H1 (cell line): ENCODE measurements at regions not wholly inside any gene's neighbourhood (a gene's known extent, or its start where the extent isn't known, plus 50 kb on each side); places are given as distances from the start of the nearest gene placed in this dataset.

Experiments used
- CTCF ChIA-PET: fragments of 300-600 bp; sonication (Branson Sonifier 250); formaldehyde crosslinking; loops from one replicate; lab custom pipeline; 2021; ENCODE audit not compliant: partially characterized antibody; lab: Charles Lee
- POLR2A ChIA-PET: fragments of 300-600 bp; sonication (Branson Sonifier 250); formaldehyde crosslinking; loops from one replicate; lab custom pipeline; 2021; ENCODE audit warnings: inconsistent platforms; ENCODE audit not compliant: partially characterized antibody; lab: Charles Lee
- DNase-seq, 2 experiments: peaks; one replicate each; pipeline versions ENCODE4 v3.0.0 to v3.0.0-alpha.2; 2010 to 2022; ENCODE audit warnings: low spot score in 2 of 2, low read depth in 1 of 2, mixed read lengths in 1 of 2
- FAIRE-seq: peaks from 2 replicates; lab custom pipeline; 2011; peaks lifted over from hg19 to GRCh38; lab: Jason Lieb, UNC
- H2AFZ ChIP-seq: 2 replicates; pipeline ENCODE4 v1.8.1; 2012; ENCODE audit warnings: low read length, inconsistent platforms
- H2AK5ac ChIP-seq: 2 replicates; pipeline ENCODE4 v1.6.1; 2013; ENCODE audit warnings: low read depth, low read length
- H2BK120ac ChIP-seq: replicated peaks from 2 replicates; pipeline ENCODE3; 2013; ENCODE audit warnings: low read depth, low read length, inconsistent platforms
- H2BK12ac ChIP-seq: 2 replicates; pipeline ENCODE4 v1.6.1; 2013; ENCODE audit warnings: low read depth, low read length
- H2BK15ac ChIP-seq: 2 replicates; pipeline ENCODE4 v1.6.1; 2013; ENCODE audit warnings: low read length
- H2BK20ac ChIP-seq: 2 replicates; pipeline ENCODE4 v1.6.1; 2013; ENCODE audit warnings: low read length
- H2BK5ac ChIP-seq: 2 replicates; pipeline ENCODE4 v1.6.1; 2013; ENCODE audit warnings: low read depth, low read length
- H3K14ac ChIP-seq: 2 replicates; pipeline ENCODE4 v1.6.1; 2013; ENCODE audit warnings: inconsistent platforms; ENCODE audit not compliant: insufficient read length
- H3K18ac ChIP-seq: 2 replicates; pipeline ENCODE4 v1.6.1; 2013; ENCODE audit warnings: low read length; ENCODE audit errors: extremely low read depth
- H3K23ac ChIP-seq: 2 replicates; pipeline ENCODE4 v1.6.1; 2013; ENCODE audit warnings: inconsistent platforms; ENCODE audit not compliant: insufficient read length
- H3K23me2 ChIP-seq: 2 replicates; pipeline ENCODE4 v1.6.1; 2013; ENCODE audit warnings: low read depth, low read length
- H3K27ac ChIP-seq: 2 replicates; pipeline ENCODE4 v1.6.1; 2011; ENCODE audit warnings: low read depth, low read length, inconsistent platforms
- H3K27me3 ChIP-seq, 4 experiments: replicated peaks in 1 of 4; 1 replicate in 1 of 4; 2 replicates in 3 of 4; pipeline versions ENCODE4 v1.6.1 to v1.8.1; 2011 to 2013; ENCODE audit warnings: low read length in 3 of 4, mild to moderate bottlenecking in 3 of 4, inconsistent platforms in 2 of 4, mixed read lengths in 2 of 4, moderate library complexity in 1 of 4; ENCODE audit not compliant: control insufficient read depth in 3 of 4, insufficient read depth in 3 of 4; ENCODE audit errors: extremely low read depth in 1 of 4
- H3K36me3 ChIP-seq, 4 experiments: 2 replicates each; pipeline versions ENCODE4 v1.6.1 to v1.8.1; 2011 to 2013; ENCODE audit warnings: mild to moderate bottlenecking in 4 of 4, low read length in 3 of 4, moderate library complexity in 2 of 4, control low read depth in 1 of 4, inconsistent platforms in 1 of 4; ENCODE audit not compliant: insufficient read depth in 4 of 4, control insufficient read depth in 2 of 4
- H3K4ac ChIP-seq: replicated peaks from 2 replicates; pipeline ENCODE3; 2013; ENCODE audit warnings: low read length, low read depth, mixed read lengths, inconsistent platforms; ENCODE audit not compliant: insufficient read length
- H3K4me1 ChIP-seq, 4 experiments: replicated peaks in 1 of 4; 1 replicate in 1 of 4; 2 replicates in 3 of 4; pipeline versions ENCODE4 v1.6.1 to v1.8.1; 2011 to 2013; ENCODE audit warnings: low read length in 3 of 4, inconsistent platforms in 2 of 4, mixed read lengths in 1 of 4; ENCODE audit not compliant: insufficient read depth in 4 of 4, control insufficient read depth in 3 of 4
- H3K4me2 ChIP-seq, 2 experiments: 2 replicates each; pipeline versions ENCODE4 v1.6.1 to v1.8.1; 2011 to 2013; ENCODE audit warnings: low read depth in 2 of 2, low read length in 2 of 2, control low read depth in 1 of 2, inconsistent platforms in 1 of 2, mild to moderate bottlenecking in 1 of 2; ENCODE audit not compliant: insufficient read depth in 1 of 2
- H3K4me3 ChIP-seq, 4 experiments: fragments of 200-600, 300-600 bp in 1 of 4; sonication (generic), shearing (Covaris generic), sonication (Bioruptor Twin) in 1 of 4; 2 replicates each; pipeline versions ENCODE4 v1.5.1 to v1.8.1; 2011 to 2016; ENCODE audit warnings: low read length in 4 of 4, low read depth in 3 of 4, control low read depth in 2 of 4, inconsistent platforms in 2 of 4, mild to moderate bottlenecking in 2 of 4, mixed read lengths in 1 of 4, moderate library complexity in 1 of 4; ENCODE audit not compliant: insufficient read depth in 2 of 4; ENCODE audit errors: extremely low read depth in 1 of 4
- H3K56ac ChIP-seq: replicated peaks from 2 replicates; pipeline ENCODE3; 2013; ENCODE audit warnings: low read depth, mild to moderate bottlenecking, mixed read lengths, low read length, inconsistent platforms; ENCODE audit not compliant: insufficient read length
- H3K79me1 ChIP-seq: 2 replicates; pipeline ENCODE4 v1.6.1; 2013; ENCODE audit warnings: low read depth, low read length, control low read depth
- H3K79me2 ChIP-seq, 2 experiments: 2 replicates each; pipeline versions ENCODE4 v1.6.1 to v1.8.1; 2012 to 2013; ENCODE audit warnings: low read length in 2 of 2, mild to moderate bottlenecking in 2 of 2, inconsistent platforms in 1 of 2; ENCODE audit not compliant: insufficient read depth in 2 of 2, control insufficient read depth in 1 of 2
- H3K9ac ChIP-seq, 4 experiments: replicated peaks in 1 of 4; 1 replicate in 1 of 4; 2 replicates in 3 of 4; pipeline versions ENCODE4 v1.6.1 to v1.8.1; 2011 to 2013; ENCODE audit warnings: low read depth in 3 of 4, low read length in 3 of 4, control low read depth in 2 of 4, mild to moderate bottlenecking in 2 of 4, moderate library complexity in 2 of 4, inconsistent platforms in 1 of 4; ENCODE audit errors: extremely low read depth in 1 of 4
- H3K9me3 ChIP-seq, 2 experiments: 2 replicates each; pipeline versions ENCODE4 v1.6.1 to v1.8.1; 2012 to 2013; ENCODE audit warnings: mild to moderate bottlenecking in 2 of 2, moderate library complexity in 2 of 2, control low read depth in 1 of 2, inconsistent platforms in 1 of 2, low read depth in 1 of 2, low read length in 1 of 2, mixed read lengths in 1 of 2; ENCODE audit not compliant: insufficient read depth in 2 of 2
- H4K20me1 ChIP-seq, 2 experiments: replicated peaks in 1 of 2; 2 replicates each; pipeline versions ENCODE3 to v1.8.1; 2011 to 2013; ENCODE audit warnings: inconsistent platforms in 2 of 2, low read length in 2 of 2, mild to moderate bottlenecking in 1 of 2; ENCODE audit not compliant: insufficient read depth in 2 of 2, control insufficient read depth in 1 of 2
- H4K5ac ChIP-seq: 2 replicates; pipeline ENCODE4 v1.6.1; 2013; ENCODE audit warnings: low read length, low read depth, mixed read lengths, inconsistent platforms; ENCODE audit not compliant: insufficient read length
- H4K8ac ChIP-seq: 2 replicates; pipeline ENCODE4 v1.8.0; 2013; ENCODE audit warnings: mild to moderate bottlenecking, moderate library complexity, low read length, inconsistent platforms; ENCODE audit not compliant: insufficient read depth; ENCODE audit errors: extremely low read depth
- H4K91ac ChIP-seq: replicated peaks from 2 replicates; pipeline ENCODE3; 2013; ENCODE audit warnings: low read length, mixed read lengths, inconsistent platforms; ENCODE audit not compliant: insufficient read length
- CHD2 ChIP-seq: IDR thresholded peaks from 2 replicates; pipeline ENCODE4 v1.6.1; 2012; ENCODE audit warnings: low read length, improper control_type of control experiment
- E2F6 ChIP-seq: IDR thresholded peaks from 2 replicates; pipeline ENCODE4 v1.6.1; 2012; ENCODE audit warnings: inconsistent platforms
- EGR1 ChIP-seq: IDR thresholded peaks from 2 replicates; pipeline ENCODE4 v1.6.1; 2011; ENCODE audit warnings: low read depth, low read length, borderline replicate concordance
- JUND ChIP-seq: IDR thresholded peaks from 2 replicates; pipeline ENCODE4 v1.6.1; 2011; ENCODE audit warnings: mild to moderate bottlenecking, improper control_type of control experiment, low read length
- KDM5A ChIP-seq: fragments of 200-600 bp; IDR thresholded peaks from 2 replicates; pipeline ENCODE4 v1.7.1; 2012; ENCODE audit warnings: mild to moderate bottlenecking, low read length, inconsistent platforms, mixed read lengths
- NANOG ChIP-seq: IDR thresholded peaks from 2 replicates; pipeline ENCODE4 v1.6.1; 2011; ENCODE audit warnings: low read length, low read depth, mild to moderate bottlenecking, inconsistent platforms; ENCODE audit not compliant: insufficient read depth, poor library complexity, severe bottlenecking
- SIN3A ChIP-seq, 2 experiments: IDR thresholded peaks in 1 of 2; conservative IDR thresholded peaks in 1 of 2; 2 replicates each; pipeline ENCODE4 v1.6.1; 2011 to 2012; ENCODE audit warnings: low read length in 2 of 2, improper control_type of control experiment in 1 of 2, low read depth in 1 of 2, mild to moderate bottlenecking in 1 of 2
- SIRT6 ChIP-seq: IDR thresholded peaks from one replicate; pipeline ENCODE4 v1.7.1; 2012; ENCODE audit warnings: low read length, inconsistent platforms
- WGBS, 2 experiments: shearing (Covaris generic) in 1 of 2; methylation state at CpG; one replicate each; pipeline versions ENCODE4 v1.1.6 to v1.1.7; 2013 to 2015; ENCODE audit warnings: low lambda C conversion rate in 2 of 2, mixed read lengths in 2 of 2, inconsistent platforms in 1 of 2, low coverage in 1 of 2, missing lambda C conversion rate in 1 of 2; ENCODE audit not compliant: insufficient replicate concordance in 2 of 2, insufficient coverage in 1 of 2, insufficient read length in 1 of 2; ENCODE audit errors: extremely low coverage in 1 of 2, missing lambda C conversion rate in 1 of 2; 5-methylcytosine and 5-hydroxymethylcytosine counted together

DNA sequence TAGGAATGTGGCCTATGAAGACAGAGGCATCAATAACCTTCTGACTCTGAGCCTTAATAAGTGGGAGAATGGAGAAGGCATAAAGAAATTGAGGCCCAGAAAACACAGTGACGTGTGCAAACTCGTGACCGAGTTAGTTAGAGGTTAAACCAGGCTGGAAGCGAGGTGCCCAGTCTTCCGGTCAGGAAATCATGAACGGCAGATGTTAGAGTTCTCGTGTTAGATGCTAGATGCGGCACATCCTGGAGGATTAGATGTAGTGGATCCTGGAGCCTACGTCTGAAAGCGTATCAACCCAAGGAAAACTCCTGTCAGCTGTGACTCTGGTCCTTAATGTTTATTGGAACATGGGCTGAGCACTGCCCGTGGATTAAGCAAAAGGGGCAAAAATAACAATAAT, 275.9 kb downstream of the TCF7L2 start:
- no peaks in the 10 kb centered on the region for H3K79me2 ChIP-seq
- DNase-seq (no peak), FAIRE-seq (no peak)
- no peak overlapping the region for H3K27ac ChIP-seq
- H2AFZ ChIP-seq, result no peak overlapping the region
- H3K9me3 ChIP-seq, result no peaks in the 10 kb centered on the region
- H2BK5ac ChIP-seq, result no peak overlapping the region
- no peak overlapping the region for H4K8ac ChIP-seq
- H3K36me3 ChIP-seq, result no peaks in the 10 kb centered on the region
- no peak overlapping the region for H3K14ac ChIP-seq
- no peak overlapping the region for H3K9ac ChIP-seq
- H3K18ac ChIP-seq, result no peak overlapping the region
- H3K23me2 ChIP-seq, result no peaks in the 10 kb centered on the region
- H4K91ac ChIP-seq, result no peak overlapping the region
- H3K4me2 ChIP-seq, result no peak overlapping the region
- H2BK20ac ChIP-seq, result no peak overlapping the region
- H4K20me1 ChIP-seq, result no peaks in the 10 kb centered on the region
- H3K79me1 ChIP-seq, result no peaks in the 10 kb centered on the region
- H2AK5ac ChIP-seq, result no peak overlapping the region
- H3K23ac ChIP-seq, result no peak overlapping the region
- H2BK120ac ChIP-seq, result no peak overlapping the region
- H3K4me1 ChIP-seq, result no peaks in the 10 kb centered on the region
- WGBS, 2 experiments, result 90% methylated on average over 11 of the region's 11 CpGs; no CpG with 5 or more reads in 1 of the 2 experiments
- POLR2A ChIA-PET, result no interaction called here
- CTCF ChIA-PET, result interaction anchor here (1.4 kb wide), 1 partner anchor 13 kb away, joined by 3 read pairs; no protein-coding TSS in a partner anchor
- H2BK15ac ChIP-seq, result no peak overlapping the region
- H3K27me3 ChIP-seq, result peaks cover 0 to 2% (median 2%) of the 10 kb centered on the region in 4 experiments; a peak in 2 of 7 replicates
- H4K5ac ChIP-seq, result no peak overlapping the region
- H3K56ac ChIP-seq, result no peak overlapping the region
- no peak overlapping the region for H2BK12ac ChIP-seq
- H3K4ac ChIP-seq, result no peak overlapping the region
- H3K4me3 ChIP-seq, result no peak overlapping the region
- TF ChIP-seq EGR1 (no peak), E2F6 (no peak), NANOG (no peak), CHD2 (no peak), SIN3A (conservative IDR thresholded peaks at IDR 0.05 in 1 of 2, IDR thresholded peaks at IDR 0.05 in 1 of 2; ENCODE audit: low read depth in 1 of 2, low read length in 2 of 2) (no peak), JUND (no peak), SIRT6 (no peak), KDM5A (no peak)
